ENCODE measurements at regions not wholly inside any gene's neighbourhood (a gene's known extent, or its start where the extent isn't known, plus 50 kb on each side); places are given as distances from the start of the nearest gene placed in this dataset.

DNA sequence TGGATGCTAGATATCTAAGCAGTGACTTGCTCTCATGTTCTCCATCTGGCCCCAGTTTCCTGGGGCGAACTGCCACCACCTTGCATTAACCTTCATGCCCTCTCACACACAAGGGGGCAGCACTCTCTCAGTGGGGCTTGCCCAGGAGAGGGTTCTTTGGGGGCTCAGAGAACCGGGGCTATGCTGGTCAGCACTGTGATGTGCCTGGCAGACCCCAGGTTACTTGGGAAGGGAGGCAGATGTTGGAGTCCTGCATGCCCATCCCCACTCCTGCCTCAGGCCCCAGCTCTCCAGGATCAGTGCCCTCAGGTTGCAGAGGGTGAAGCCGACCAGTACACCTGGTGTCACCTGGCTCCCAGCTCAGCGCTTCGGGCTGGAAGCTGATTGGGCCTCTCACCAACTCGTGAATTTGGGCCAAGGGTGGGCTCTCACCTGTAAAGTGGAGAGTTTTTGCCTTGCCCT lies 396.2 kb upstream of the HS6ST1 start:
- DNase-seq = peak; percentile 22

GRCh38 chr2:128715360-128715759 lies 396.7 kb upstream of the HS6ST1 start:
- DNase-seq = peak; percentile 28

- no peak for DNase-seq
Observed at GRCh38 chr2:128716299-128716721, 397.6 kb upstream of the HS6ST1 start.

GRCh38 chr2:128717758-128718710 lies 399.4 kb upstream of the HS6ST1 start:
- DNase-seq = no peak

DNA sequence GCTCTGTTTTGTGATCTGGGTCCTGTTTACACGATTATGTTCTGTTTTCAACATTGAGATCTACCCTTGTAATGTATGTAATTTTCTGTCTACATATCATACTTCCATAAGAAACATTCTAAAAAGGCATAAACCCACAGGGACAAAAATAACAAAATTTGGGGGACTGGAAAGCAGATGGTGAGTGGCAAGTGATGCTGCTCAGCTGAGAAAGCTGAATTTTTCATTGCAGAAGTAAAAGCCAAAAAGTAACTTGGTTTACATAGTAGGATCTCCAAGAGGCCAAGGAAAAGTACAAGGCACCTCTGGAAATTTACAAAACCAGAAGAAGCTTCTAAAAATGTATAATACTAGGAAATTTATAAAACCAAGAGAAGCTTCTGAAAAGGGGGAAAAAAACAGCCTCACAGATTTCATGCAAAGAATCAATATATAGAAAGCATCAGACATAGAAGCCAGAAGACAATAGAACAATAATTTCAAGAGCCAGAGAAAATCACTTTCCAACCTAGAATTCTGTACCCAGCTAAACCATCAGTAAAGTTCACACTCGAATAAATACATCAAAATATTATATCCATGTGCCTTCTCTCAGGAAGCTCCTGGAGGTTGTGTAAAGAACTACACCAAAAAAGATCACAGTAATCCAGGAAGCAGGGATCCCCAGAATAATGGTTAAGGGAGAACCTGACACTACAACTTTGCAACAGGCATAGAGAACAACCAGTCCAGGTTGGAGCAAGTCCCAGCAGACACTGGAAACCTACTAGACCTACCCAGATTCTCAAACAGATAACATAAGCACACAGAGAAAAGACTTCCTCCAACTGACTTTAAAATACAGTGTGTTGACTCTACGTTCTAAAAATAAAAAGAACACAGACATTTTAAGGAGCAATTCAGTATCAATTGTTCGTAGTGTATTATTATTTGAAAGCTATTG lies 401.7 kb upstream of the HS6ST1 start:
- no peak for DNase-seq

GRCh38 chr2:128721096-128721495 lies 402.4 kb upstream of the HS6ST1 start:
- no peak for DNase-seq

- DNase-seq = peak; percentile 37
Observed at GRCh38 chr2:128722489-128722888, 403.8 kb upstream of the HS6ST1 start.

DNA sequence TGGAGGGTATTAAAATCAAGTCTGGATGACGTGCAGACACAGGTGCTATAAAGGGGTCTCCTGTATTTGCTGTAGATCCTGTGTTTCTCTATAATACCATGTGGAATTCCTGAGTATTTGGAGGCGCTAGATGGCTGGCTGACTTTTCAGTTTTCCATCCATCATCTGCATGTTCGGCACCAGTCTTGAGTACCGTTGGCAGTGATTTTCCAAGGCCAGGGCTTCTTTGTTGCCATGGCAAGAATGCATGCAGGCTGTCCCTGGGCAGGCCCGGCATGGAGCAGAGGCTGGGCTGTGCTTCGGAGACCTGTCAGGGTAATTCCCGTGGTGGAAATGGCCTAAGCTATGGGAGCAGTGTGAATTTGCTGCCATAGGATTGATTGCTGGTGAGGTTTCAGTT lies 405.9 kb upstream of the HS6ST1 start:
- DNase-seq = no peak

DNA sequence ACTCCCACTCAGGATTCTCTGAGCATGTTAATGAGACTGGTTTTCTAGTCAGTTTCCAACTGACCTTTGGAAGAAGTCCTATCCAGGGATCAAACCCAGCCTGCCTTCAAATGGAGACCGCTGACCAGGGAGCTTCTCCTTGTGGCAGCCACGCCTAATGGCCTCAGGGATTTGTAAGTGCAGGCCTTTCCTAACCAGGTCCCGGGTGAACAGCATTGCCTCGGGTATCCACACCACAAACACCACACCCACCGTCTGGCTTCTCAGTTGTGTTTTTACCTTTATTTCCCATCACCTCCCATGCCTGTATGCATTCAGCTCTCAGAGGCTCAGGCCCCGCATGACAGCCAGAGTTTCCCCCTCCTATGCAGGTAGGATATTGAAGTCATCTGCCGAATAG lies 406.3 kb upstream of the HS6ST1 start:
- no peak for DNase-seq

GRCh38 chr2:128726236-128726635 lies 407.6 kb upstream of the HS6ST1 start:
- no peak for DNase-seq

DNA sequence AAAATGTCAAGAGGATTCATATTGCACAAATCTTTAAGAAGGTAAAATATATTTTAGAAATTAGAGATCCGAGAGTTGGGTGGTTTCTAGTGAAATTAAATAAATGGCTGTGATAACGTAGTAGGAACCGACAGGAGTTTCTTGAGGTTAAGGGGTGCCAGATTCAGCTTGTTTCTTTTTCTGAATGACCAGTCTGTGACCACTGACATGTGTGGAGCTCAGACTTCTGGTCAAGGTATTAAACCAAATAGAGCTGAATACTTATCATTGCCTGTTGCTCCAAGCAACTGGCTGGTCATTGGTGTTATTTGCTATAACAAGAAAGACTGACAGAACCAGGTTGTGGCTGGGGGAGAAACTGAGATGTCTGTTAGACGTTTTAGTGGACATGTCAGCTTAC lies 408.2 kb upstream of the HS6ST1 start:
- no peak for DNase-seq

DNA sequence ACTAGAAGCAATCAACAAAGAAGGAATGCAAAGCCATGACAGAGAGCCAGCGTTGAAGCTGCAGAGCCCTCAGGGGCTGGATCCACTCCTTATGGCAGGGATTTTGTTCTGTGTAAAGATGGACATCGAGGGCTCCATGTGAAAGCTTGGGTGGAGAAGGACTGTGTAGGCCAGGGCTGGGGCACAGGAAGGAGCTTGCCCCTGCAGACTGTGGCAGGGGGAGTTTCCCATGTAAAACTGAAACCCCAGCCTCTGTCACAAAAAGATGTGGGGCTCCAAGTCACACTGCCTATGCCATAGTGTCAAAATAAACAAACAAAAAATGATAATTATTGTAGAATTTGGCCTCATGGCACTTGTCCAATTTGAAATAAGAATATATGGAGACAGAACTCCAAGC lies 408.7 kb upstream of the HS6ST1 start:
- DNase-seq = no peak

GRCh38 chr2:128727914-128728313 lies 409.2 kb upstream of the HS6ST1 start:
- DNase-seq = no peak

GRCh38 chr2:128729051-128729450 lies 410.4 kb upstream of the HS6ST1 start:
- DNase-seq = no peak

DNA sequence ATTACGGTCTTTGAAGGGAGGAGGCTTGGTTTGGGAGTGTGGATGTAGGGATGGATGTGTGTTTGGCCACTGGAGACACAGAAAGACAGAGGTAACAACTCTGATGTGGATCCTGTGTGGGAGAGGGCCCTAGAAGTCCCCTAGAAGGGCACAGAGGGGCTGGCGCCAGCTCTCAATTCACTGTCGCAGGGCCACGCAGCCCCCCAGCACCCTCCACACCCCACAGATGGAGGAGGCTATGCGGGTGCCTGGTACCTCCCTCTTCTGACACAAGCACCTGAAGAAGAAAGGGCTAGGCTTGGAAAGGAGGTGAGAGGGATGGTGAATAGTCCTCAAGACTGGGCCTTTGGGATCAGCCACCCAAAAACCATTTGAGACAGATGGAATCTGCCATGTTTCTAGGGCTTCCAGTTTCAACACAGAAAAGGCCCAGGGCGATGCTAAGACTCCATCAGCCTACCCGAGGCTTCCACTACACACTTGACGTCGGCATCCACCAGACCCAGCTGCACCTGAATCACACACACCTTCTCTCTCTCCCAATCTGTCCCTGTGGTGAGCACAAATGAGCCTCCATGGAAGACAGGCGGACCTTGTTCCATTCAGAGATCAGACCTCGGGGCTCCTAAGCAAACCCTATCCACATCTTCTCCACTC lies 413.5 kb upstream of the HS6ST1 start:
- DNase-seq = no peak

DNA sequence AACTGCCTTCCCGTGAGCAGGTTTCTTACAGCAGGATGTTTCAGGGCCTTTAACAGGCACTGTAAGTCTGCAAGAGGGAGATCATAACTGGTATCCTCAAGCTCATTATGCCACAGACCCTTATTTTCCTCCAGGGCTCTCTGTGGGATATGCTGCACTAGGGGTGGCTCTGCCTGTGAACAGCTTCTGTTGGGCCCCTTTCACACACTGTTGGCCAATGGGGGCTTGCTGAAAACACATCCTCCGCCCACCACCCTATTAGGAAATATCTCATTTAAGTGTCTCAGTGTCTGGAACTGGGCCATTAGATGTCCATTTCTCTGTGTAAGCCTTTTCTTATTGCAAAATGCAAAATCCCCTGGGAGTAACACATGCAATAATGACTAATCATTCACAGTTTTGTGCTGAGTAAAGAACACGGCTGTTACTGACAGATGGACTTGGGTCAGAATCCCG lies 414.3 kb upstream of the HS6ST1 start:
- peak; percentile 55 for DNase-seq

DNA sequence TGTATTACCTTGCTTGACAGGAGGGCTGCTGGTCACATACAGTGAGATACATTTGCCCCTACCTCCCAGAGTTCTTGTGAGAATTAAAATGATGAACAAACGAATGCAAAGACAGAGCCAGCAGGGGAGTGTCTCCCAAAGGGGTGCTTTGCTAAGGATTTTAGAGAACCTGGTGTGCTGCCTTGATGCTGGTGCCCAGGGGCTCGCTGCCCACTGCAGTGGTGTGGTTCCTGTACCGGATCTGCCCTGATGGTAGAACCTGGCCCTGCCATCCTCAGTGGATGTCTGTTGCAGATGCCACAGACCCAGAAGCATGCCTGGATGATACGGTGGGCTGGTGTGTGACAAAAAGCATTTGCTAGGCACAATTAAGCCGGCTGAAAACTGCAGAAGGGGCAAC lies 414.8 kb upstream of the HS6ST1 start:
- no peak for DNase-seq

DNA sequence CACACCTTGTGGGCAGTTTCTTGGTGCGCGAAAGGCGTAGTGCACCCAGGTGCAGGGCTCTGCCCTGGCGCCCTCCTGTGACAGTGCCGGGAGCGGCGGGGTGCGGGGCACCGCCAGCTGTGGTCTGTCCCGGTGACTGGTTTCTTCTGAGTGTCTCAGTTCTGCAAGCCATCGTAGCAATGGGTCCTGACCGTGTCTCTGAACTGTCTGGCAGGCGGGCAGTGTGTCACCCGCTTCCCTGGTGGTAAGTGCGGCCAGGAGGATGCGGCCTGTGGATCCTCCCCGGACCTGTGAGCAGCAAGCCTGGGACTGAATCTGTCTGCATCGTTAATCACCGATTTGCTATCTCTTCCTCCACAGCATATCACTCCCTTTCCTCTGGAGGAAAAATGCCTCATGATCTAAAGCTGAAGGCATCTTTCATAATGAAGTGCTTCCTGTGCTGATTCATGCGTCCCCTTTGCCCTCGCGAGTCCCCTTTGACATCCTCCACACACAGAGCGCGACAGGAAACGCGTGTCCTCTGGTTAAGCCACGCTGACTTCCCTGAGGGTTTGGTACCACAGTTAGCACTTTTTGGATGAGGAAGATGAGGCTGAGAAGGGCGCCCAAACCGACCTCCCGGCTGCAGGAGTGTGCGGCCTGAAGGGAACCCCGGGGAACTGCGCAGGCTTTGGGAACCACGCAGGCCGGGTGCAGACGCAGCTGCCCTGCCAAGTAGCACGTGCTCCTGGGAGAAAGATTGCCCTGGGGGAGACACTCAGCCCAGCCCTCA lies 416.0 kb upstream of the HS6ST1 start:
- DNase-seq = no peak

GRCh38 chr2:128735296-128735960 lies 416.8 kb upstream of the HS6ST1 start:
- DNase-seq = no peak

DNA sequence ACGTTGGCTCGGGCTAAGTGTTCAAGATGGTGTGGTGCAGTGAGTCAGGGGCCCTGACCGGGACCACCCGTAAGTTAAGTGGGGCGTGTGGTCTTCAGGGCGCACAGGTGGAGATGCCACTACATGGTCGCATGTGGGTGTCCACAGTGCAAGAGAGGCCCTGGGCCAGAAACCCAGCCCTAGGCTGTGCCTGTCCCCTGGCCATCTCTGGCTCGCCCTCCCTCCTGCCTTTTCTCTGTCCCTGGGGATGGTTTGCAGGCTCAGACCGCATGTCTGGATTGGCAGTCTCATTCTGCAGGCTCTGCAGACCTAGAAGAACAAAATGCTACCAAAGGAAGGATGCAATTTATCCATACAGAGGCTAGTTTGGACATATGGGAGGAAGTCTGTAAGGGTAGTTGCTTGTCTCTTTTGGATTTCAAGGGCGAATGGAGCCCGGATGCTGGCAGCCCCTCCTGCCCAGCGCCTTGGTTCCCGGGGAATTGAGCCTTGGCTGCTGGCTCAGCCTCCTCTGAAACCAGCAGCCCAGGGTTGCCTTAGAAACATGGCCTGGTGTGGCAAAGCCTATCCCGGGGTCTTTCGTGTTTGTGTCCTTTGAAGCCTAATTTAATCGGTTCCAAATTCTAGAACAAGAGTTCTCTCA lies 417.5 kb upstream of the HS6ST1 start:
- no peak for DNase-seq

Data from NCI-H2171 treated with DMSO at 0.1 percent for 48 hours (cell line).